Tibial artery (tissue), 4 donors: ENCODE measurements at regions not wholly inside any gene's neighbourhood (a gene's known extent, or its start where the extent isn't known, plus 50 kb on each side); places are given as distances from the start of the nearest gene placed in this dataset.

Source experiments
- DNase-seq, 2 donors: peaks; one replicate each; pipeline ENCODE4 v3.0.0-alpha.2; 2019
- H3K27ac ChIP-seq, 2 donors: fragments of 200-600 bp; sonication (generic) in 1 of 2; 1 replicate in 1 of 2; 2 replicates in 1 of 2; pipeline ENCODE4 v1.5.1; 2018 to 2019; ENCODE audit warnings: mild to moderate bottlenecking in 1 of 2
- H3K27me3 ChIP-seq, 2 donors: fragments of 200-600 bp; sonication (generic) in 1 of 2; one replicate each; pipeline versions ENCODE4 v1.5.1 to v1.6.0; 2016 to 2019
- H3K36me3 ChIP-seq, 3 donors: fragments of 200-600 bp; sonication (generic) in 2 of 3; one replicate each; pipeline ENCODE4 v1.5.1; 2016 to 2019; ENCODE audit warnings: mild to moderate bottlenecking in 2 of 3
- H3K4me1 ChIP-seq, 4 donors: fragments of 200-600 bp; sonication (generic) in 2 of 4; 1 replicate in 3 of 4; 2 replicates in 1 of 4; pipeline ENCODE4 v1.5.1; 2016 to 2019
- H3K4me3 ChIP-seq, 2 donors: fragments of 200-600 bp; sonication (generic) in 1 of 2; 1 replicate in 1 of 2; 2 replicates in 1 of 2; pipeline ENCODE4 v1.5.1; 2018 to 2019; ENCODE audit warnings: mild to moderate bottlenecking in 2 of 2
- H3K9me3 ChIP-seq, 3 donors: fragments of 200-600 bp; sonication (generic) in 1 of 3; one replicate each; pipeline ENCODE4 v1.5.1; 2016 to 2019
- intact Hi-C: fragments of 100-400 bp; cut with DNase I; formaldehyde crosslinking; loops from one replicate; pipeline ENCODE4 v1.15.0; 2023; ENCODE audit warnings: low total_unique reads
- TF ChIP-seq, protein P1 (sequence below), 2 experiments: fragments of 200-600 bp in 1 of 2; fragments of 450-650 bp in 1 of 2; IDR thresholded peaks; one replicate each; pipeline ENCODE4 v1.5.1; 2017 to 2019; ENCODE audit warnings: antibody characterized with exemption in 2 of 2, mild to moderate bottlenecking in 1 of 2, moderate library complexity in 1 of 2

DNA sequence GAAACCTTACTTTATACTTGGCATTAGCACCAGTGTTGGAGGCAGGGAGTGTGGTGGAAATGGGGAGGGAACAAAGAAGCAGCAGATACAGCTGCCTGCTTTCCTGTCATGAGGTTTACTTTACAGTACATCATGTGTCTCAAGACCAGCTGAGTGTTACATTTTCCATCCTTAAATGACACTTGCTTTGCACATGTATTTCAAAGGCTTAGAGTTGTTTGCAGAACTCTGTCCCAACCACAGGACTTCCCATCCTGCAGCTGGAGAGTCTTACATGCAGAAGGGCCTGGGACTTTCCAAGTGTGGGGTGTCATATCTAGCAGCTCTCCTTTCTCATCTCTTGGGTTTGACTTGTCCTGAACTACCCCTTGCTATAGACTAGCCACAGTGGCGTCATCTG, 395.9 kb downstream of the DHX35 start:
- peaks cover 0 to 9% (median 0%) of the 10 kb centered on the region in 4 donors for H3K4me1 ChIP-seq
- H3K36me3 ChIP-seq: no peaks in the 10 kb centered on the region
- peak in 1 of 2 donors; percentile 55 for DNase-seq
- no peaks in the 10 kb centered on the region for H3K27me3 ChIP-seq
- intact Hi-C loops: no loop called here
- no peaks in the 10 kb centered on the region for H3K9me3 ChIP-seq
- no peak overlapping the region for H3K27ac ChIP-seq
- no peak overlapping the region for H3K4me3 ChIP-seq
- TF ChIP-seq, protein P1, sequence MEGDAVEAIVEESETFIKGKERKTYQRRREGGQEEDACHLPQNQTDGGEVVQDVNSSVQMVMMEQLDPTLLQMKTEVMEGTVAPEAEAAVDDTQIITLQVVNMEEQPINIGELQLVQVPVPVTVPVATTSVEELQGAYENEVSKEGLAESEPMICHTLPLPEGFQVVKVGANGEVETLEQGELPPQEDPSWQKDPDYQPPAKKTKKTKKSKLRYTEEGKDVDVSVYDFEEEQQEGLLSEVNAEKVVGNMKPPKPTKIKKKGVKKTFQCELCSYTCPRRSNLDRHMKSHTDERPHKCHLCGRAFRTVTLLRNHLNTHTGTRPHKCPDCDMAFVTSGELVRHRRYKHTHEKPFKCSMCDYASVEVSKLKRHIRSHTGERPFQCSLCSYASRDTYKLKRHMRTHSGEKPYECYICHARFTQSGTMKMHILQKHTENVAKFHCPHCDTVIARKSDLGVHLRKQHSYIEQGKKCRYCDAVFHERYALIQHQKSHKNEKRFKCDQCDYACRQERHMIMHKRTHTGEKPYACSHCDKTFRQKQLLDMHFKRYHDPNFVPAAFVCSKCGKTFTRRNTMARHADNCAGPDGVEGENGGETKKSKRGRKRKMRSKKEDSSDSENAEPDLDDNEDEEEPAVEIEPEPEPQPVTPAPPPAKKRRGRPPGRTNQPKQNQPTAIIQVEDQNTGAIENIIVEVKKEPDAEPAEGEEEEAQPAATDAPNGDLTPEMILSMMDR (IDR thresholded peaks at IDR 0.05): no peak

DNA sequence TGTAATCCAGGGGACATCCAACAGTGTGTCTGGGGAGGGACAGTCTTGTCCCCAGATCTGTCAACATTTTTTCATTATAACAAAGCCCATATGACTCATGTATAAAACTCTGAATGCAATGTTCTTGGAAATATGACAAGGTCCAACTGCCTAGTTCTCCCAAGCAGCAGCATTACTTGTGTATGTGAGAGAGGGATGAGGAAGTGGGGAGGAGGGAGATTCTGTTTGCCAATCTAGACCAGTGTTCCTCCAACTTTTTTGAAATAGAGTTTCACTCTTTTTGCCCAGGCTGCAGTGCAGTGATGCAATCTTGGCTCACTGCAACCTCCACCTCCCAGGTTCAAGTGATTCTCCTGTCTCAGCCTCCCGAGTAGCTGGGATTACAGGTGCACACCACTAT, 394.8 kb downstream of the DHX35 start:
- no peak for DNase-seq
- H3K9me3 ChIP-seq: no peaks in the 10 kb centered on the region
- H3K27ac ChIP-seq: no peak overlapping the region
- H3K4me1 ChIP-seq: peaks cover 0 to 9% (median 0%) of the 10 kb centered on the region in 4 donors
- TF ChIP-seq, protein P1 (IDR thresholded peaks at IDR 0.05): no peak
- intact Hi-C loops: no loop called here
- no peaks in the 10 kb centered on the region for H3K36me3 ChIP-seq
- H3K4me3 ChIP-seq: no peak overlapping the region
- no peaks in the 10 kb centered on the region for H3K27me3 ChIP-seq

DNA sequence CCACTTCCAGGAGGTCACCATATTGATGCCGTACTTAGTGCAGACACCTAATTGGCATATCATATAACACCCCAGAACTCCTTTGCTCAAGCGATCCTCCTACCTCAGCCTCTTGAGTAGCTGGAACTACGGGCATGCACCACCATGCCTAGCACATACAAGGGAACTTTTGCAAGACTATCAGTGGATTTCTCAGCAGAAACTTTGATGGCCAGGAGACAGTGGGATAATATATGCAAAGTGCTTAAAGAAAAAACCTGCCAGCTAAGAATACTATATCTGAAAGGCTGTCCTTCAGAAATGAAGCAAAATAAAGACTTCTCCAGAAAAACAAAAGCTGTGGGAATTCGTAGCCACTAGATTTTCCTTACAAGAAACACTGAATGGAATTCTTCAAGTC, 387.1 kb downstream of the DHX35 start:
- Histone ChIP-seq H3K27me3 (no peaks in the 10 kb centered on the region), H3K4me3 (no peak overlapping the region), H3K4me1 (no peaks in the 10 kb centered on the region), H3K36me3 (no peaks in the 10 kb centered on the region), H3K9me3 (peaks cover 0 to 22% (median 21%) of the 10 kb centered on the region in 3 donors), H3K27ac (no peak overlapping the region)
- intact Hi-C loops: no loop called here
- TF ChIP-seq, protein P1 (IDR thresholded peaks at IDR 0.05): no peak
- no peak for DNase-seq

DNA sequence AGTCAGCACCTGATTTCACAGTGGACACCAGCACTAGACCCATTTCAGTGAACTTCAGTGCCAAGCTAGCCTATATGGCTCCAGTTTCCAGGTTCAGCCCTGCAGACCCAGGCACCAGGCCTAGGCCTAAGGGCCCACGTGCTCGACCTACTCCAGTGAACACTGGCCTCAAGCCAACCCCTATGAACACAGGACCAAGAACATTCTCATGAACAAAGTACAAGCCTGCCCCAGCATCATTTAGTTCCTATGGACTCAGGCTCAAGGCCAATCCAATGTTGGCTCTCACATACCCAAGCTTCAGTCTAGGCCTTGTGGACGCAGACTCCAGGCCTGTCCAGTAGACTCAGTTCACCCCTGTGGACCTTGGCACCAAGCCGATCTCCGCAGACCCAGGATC, 385.5 kb downstream of the DHX35 start:
- H3K9me3 ChIP-seq: peaks cover 0 to 22% (median 21%) of the 10 kb centered on the region in 3 donors
- intact Hi-C loops: no loop called here
- H3K4me1 ChIP-seq: no peaks in the 10 kb centered on the region
- no peaks in the 10 kb centered on the region for H3K27me3 ChIP-seq
- H3K36me3 ChIP-seq: no peaks in the 10 kb centered on the region
- H3K27ac ChIP-seq: no peak overlapping the region
- TF ChIP-seq, protein P1 (IDR thresholded peaks at IDR 0.05): no peak
- no peak for DNase-seq
- H3K4me3 ChIP-seq: no peak overlapping the region

DNA sequence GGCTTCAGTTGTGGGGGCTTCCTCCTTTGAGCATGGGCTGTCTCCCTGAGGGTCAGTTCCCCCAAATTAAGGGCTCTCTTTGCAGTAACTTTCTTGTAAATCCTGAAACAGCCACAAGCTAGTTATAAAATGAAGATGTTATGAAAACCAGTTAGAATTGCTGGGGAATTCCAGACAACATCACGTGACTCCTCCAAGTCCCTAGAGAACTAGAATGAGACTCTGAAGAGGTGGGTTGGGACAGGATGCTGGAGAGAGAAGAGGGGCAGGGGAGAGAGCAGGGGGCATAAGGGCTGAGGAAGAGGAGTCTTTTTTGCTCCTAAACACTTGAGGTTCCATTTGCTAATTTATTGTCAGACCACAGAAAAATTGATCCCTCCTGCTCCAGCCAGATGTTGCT, 380.3 kb downstream of the DHX35 start:
- no peaks in the 10 kb centered on the region for H3K27me3 ChIP-seq
- TF ChIP-seq, protein P1 (IDR thresholded peaks at IDR 0.05): no peak
- H3K4me1 ChIP-seq: no peaks in the 10 kb centered on the region
- H3K36me3 ChIP-seq: no peaks in the 10 kb centered on the region
- no peak overlapping the region for H3K4me3 ChIP-seq
- intact Hi-C loops: no loop called here
- H3K27ac ChIP-seq: no peak overlapping the region
- peaks cover 0 to 2% (median 0%) of the 10 kb centered on the region in 3 donors for H3K9me3 ChIP-seq
- DNase-seq: no peak
